DMS 273 (cell line): ENCODE measurements at regions not wholly inside any gene's neighbourhood (a gene's known extent, or its start where the extent isn't known, plus 50 kb on each side); places are given as distances from the start of the nearest gene placed in this dataset.
"Not testable (repeated sequence)": the region's sequence is repeated elsewhere in the genome, so short reads cannot be mapped to it uniquely, and the experiment has no call there.

ENCODE experiments used
- DNase-seq: peaks from one replicate; lab custom pipeline; 2025; ENCODE audit not compliant: unreplicated experiment; lab: John Stamatoyannopoulos, UW

DNA sequence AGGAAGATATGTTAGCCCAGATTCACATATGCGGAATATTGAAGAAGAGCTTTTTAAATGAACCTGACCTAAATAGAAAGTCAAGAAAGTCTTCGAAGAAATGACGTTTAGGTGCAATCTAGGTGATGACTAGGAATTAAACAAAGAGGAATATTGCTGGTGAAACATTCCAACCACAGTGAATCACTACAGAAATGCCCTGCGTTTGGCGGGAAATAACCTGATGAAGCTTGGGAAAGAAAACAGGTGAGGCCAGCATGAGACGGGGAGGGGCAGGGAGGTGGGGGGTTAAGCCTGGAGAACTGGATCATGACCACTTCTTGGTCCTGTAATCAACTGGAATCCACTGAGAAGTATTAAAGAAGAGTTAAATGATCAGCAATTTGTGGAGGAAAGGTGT lies 299.4 kb upstream of the VSTM2A start:
- DNase-seq, result no peak

DNA sequence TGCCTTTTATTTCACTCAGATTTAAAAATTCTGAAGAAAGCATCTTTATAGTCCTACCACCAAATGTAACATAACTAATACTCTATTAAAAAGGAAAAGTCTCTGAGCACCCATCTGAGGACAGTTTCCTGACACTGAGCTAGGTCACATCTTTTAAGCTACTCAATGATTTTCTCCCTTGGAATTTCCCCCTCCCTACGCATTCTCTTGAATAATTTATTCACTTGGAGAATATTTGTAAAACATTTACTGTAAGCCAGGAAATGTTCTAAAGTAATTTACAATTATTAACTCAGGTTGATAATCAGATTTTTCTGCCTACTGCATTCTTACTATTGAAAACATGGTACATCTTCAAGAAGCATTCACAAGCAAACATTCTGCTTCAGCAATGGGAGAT lies 297.2 kb upstream of the VSTM2A start:
- no peak for DNase-seq

DNA sequence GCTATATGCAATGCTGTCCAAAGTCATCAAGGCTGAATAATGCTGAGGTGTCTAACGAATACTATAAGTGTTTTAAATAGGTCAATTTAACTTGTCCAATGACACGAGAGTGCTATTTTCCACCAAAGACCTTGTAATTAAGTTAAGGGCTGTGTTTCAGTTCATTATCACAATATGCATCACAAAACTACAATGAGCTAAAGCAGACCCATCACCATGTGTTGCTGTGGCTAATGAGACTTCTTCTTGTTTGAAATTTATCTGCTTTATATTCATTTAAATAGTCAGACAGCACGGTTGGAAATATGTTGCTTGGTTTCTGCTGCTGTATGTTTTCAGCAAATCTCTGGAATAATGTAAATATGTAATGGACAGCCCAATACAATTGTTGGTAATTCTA lies 292.5 kb upstream of the VSTM2A start:
- no peak for DNase-seq

DNA sequence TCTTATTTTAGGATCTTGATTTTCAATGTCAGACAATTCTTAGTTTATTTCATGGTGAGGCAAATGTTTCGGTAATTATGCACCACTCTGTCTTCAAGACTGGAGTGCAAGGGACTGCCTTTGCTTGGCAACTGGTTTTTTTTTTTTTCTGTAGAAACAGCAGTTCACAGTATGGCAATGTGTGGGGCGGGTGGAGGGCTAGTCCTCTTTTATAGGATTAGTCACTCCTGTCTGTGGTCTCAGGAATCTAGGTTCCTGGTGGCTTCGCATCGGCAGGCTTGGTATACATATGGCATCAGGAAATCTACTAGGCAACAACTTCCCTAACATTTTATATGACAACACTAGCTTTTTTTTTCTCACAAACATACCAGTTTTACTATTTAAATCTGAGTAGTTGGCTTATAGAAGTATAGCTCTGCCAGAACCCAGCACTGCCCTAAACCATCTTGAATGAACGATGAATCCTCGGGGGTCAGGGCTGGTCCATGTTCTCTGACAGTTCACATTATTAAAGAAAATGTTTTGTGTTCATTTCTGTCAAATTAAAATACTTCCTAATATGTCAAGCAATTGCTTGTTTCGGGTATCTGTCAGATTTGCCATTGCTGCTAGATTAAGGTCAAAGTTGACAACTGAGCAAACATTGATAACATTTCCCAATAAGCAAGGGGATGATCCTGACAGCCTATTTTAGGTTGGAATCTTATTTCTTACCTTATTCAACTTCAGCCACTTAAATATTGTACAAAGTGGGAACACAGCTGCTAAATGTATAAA lies 289.7 kb upstream of the VSTM2A start:
- DNase-seq, result peak; percentile 15

DNA sequence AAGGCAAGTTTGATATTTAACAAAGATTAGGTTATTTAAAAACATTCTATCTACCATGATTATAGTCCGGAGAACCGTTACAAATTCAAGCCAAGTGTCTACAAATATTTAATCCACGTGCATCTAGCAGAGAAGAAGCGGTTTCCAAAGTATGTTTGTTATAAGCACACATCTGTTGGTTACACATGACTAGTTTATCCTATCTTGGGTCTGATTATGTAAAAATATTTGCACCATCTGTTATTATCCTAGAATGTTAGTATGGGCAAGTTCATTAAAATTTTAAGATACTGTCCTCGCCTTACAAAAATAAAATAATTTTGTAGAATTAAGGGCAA lies 289.2 kb upstream of the VSTM2A start:
- peak; percentile 53 for DNase-seq

DNA sequence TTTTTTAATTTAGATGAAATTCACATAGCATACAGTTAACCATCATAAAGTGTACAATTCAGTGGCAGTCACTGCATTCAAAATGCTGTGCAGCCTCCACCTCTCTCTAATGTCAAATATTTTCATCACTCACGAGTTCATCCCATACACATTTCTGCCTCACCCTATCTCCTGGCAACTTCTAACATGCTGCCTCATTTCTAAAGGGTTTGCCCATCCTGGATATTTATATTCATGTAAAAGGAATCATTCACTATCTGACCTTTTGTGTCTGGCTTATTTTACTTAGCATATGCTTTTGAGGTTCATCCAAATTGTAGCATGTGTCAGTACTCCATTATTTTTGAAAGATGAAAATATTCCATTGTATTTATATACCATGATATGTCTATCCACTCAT lies 286.9 kb upstream of the VSTM2A start:
- DNase-seq, result no peak

DNA sequence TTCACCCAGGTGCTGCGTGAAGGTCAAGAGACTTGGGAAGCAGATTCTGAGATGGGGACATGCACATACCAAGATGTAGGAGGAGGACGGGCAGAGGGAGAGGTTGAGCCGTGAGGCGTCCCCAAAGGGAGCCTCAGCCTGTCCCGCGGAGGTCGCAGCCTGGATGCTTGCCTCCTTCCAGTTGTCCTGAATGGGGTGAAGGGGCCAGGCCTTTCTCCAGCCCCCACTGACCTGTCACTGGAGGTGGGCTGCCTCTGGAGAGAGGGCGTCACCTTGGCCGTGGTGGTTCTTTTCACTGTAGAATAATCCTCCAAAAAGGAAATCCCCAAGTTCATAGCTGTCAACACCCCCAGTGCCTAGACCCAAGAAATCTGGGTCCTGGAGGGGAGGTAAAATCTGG lies 283.0 kb upstream of the VSTM2A start:
- DNase-seq, result no peak

DNA sequence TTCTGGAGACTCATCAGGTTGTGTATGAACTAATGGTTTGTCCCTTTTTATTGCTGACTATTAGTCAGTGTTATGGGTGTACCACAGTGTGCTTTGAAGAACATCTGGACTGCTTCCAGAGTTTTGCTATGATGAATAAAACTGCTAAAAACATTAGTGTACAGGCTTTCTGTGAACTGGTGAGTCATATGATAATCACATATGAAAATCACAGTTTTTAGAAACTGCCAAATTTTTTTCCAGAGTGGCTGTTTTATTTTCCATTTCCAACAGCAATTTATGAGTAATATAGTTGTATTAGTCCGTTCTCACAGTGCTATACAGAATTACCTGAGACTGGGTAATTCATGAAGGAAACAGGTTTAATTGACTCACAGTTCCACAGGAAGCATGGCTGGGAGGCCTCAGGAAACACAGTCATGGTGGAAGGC lies 281.2 kb upstream of the VSTM2A start:
- no peak for DNase-seq

DNA sequence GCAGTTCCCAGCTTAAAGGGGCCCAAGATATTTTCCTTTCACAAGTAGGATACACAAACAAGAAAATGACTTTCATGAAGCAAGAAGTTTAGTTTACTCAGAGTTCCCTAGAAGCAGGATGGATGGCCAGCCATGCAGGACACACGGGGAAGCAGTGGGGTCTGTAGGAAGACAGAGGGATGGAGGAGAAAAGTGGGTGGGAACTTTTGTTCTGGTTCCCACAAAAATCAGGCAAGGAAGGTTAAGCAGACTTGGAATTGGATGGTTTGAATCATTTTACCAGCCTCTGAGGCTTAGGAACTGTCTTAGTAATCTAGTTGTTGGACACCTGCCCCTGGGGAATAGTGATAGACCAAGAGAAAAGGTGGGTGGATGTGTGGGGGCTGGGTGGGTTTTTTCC lies 263.3 kb upstream of the VSTM2A start:
- DNase-seq, result no peak

DNA sequence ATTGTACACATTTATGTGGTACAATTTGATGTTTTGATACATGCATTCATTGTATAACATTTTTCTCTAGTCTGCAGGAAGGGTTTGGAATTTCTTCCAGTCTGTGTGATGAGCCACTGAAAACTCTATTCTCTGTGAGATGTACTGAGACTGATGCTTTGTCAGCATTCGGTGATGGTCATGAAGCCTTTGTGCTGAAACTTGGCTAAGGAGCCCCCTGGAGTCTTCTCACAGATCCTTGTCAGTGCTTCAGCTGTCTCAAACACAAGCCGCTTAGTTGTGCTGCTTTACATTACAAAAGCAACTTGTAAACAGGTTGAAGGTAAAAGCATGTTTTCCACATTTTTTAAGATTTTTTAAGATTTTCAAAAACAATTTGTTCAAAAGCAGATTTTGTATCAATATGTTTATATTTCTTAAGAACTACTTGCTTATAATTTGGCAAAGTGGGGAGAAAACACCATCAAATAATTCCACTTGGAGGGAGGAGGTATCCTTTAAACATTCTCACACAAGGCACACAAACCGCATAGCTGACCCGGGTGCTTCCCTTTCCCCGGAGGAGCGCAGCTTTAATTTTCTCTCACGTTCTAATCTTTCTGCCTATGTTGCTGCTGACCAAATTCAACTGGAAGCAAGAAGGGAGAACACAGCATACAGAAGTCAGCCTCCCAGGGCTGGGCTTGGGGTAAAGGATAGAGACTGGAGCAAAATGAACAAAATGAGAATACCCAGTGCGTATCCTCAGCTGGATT lies 249.8 kb upstream of the VSTM2A start:
- DNase-seq, result no peak

DNA sequence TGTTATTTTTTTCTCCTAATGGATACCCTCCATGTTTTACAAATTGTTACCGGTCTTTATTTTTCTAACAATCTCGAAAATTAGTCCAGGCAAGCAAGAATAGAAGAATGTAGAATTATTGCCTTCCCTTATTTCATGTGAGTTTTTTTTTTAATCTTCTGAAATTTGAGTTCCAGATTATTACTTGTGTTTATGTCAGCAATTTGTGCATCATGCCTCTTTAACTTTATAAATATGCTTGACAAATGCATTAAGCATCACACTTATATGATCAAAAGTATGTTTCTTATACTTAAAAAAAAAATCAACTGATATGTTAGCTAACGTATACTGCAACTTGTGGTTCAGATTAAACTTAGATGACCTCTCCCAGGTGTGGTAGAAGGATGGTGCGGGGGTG lies 242.7 kb upstream of the VSTM2A start:
- no peak for DNase-seq

DNA sequence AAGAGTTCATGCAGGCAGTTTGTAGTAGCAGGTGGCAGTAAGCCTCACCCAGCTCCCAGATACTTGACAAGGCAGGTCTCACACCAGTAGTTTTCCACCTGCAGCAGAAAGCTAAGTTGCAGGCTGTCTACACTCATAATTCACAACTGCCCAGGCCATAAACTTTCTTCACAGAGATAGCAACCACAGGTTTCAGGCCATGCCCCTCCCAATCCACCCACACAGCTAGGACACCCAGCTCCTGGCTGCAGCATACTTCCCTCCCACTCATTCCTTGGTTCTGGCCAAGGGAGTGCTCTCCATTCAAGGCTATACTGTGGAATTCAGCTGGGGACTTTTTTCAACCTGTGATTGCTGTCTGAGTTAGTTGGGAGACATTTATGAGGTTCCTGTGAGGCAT lies 226.2 kb upstream of the VSTM2A start:
- not testable (repeated sequence) for DNase-seq

DNA sequence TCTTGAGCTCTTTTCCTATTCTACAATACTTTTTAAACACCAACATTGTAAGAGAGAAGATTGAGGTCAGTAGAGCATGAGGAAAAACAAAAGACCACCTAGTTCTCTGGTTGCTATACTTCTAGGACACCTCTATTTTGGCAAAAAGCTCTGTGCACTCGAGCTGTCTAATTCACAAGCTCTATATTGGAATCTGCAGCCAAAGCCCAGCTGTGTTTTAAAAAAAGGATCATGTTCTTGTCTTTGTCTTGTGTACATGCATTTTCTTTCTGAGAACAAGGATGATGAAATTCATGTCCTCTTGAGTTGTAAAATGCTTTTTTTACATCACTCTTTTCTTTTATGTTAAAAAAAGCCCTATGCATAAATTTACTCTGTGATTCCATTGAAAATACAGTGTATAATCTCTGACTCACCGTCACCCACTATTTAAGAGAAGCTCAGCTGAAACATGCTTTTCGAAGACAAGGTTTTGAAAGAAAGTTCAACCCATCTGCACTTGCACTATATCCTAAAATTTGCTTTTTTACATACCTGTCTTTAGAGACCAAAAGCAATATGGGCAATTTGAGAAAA lies 215.5 kb upstream of the VSTM2A start:
- no peak for DNase-seq

DNA sequence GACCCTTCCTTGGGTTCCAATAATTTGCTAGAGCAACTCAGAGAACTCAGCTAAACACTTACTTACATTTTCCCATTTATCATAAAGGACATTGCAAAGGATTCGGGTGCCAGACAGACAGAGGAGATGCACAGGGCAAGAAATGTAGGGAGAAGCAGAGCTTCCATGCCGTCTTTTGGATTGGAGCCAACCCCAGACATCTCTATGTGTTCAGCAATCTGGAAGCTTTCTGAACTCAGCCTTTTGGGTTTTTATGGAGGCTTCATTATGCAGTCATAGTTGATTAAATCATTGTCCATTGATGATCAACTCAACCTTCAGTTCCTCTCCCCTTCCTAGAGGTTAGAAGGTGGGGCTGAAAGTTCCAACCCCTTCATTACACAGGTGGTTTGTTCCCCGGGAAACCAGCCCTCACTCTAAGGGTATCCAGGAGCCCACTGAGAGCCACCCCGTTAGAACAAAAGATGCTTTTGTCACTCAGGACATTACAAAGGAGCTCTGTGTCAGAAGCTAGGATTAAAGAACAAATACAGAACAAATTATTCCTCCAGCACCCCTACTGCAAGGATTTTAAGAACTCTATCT lies 211.9 kb upstream of the VSTM2A start:
- DNase-seq, result peak; percentile 6

DNA sequence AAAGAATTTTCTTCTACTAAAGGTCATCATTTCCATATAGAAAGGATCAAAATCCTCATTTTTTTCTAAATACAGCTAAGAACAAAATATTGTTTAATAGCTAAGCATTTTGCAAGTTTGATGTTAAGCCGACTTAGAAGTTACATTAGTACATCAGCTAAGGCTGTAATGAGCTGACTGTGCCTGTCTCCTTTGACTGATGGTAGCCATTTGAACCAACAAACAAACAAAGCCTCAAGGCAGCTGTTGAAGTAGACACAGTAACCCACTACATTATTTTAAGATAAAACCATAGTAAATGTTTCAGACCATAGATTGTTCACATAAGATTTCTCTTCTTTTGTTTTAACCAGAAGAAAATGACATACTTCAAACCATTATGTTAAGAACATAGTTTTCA lies 210.9 kb upstream of the VSTM2A start:
- DNase-seq, result no peak

DNA sequence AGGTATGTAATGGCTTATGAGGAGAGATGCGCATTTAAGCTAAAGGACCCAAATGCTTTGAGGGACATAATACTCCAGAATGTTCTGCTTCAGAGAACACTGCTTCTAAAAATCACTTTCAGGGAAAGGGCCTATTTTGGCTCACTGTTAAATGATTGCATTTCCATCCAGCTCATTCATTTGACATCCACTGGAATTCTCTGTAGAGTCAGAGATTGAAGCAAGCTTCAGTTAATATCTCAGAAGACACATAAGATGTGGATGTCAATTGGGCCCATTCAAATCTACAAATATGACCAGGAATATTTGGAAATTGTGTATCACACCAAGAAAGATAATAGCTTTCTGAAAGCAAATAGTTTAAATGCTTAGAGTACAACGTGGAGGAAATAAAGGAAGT lies 209.9 kb upstream of the VSTM2A start:
- no peak for DNase-seq

DNA sequence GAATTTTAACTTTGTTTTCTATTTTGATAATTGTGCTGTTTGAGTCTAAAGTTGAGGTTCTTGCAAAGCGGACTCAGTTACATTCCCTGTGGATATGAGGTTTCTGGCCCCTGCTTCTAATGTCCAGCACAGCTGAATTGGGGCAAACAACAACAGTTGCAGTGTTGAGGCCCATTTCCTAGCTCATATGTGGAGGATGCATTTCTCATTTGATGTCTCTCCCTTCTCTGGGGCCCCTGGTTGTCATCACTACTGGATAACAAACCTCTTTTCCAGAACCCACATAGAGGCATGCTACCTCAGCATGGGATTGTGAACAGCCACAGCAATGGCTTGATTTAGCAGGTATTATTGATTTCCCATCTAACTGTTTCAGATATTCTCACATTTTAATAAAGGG lies 208.2 kb upstream of the VSTM2A start:
- no peak for DNase-seq

DNA sequence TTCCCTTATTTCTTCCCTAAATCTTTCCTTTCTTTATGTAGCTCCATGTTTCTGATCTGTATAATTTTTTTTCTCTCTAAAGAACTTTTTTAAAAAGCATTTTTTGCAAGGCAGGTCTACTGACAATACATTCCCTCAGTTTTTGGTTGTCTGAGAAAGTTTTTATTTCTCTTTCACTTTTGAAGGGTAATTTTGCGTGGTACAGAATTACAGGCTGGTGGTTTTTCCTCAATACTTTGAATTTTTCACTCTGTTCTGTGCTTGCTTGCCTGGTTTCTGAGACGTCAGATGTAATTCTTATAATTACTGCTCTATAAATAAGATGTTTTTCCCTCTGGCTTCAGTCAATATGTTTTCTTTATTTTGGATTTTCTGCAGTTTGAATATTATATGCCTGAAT lies 205.4 kb upstream of the VSTM2A start:
- no peak for DNase-seq

DNA sequence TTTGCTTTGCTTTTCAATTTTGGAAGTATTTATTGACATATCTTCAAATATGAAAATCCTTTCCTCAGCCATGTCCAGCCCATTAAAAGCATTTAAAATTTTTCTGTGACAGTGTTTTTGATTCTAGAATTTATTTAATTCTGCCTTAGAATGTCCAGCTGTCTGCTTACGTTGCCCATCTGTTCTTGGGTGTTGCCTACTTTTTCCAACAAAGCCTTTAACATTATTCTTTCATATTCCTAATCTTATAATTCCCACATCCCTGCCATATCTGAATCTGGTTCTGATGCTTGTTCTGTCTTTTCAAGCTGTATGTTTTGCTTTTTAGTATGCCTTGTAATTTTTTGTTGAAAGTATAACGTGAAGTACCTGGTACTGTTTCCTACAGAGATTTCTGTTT lies 204.7 kb upstream of the VSTM2A start:
- DNase-seq, result no peak

DNA sequence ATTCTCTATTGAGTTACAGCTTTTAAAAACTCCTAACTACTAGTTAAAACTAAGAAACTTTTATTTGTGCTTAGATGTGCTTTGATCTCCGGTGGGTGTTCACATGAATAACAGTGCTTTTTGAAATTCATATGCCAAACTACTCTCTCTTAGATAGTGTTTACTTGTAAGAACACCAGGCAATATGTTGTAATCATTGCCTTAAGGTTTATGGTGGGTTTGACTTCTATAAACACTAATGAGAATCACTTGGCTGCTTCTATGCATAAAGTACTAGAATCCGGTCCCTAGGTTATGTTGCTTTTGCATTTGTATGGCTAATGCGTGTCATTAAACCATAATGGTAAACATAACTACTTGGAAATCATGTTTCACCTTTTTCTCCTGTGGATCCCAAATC lies 203.9 kb upstream of the VSTM2A start:
- no peak for DNase-seq

DNA sequence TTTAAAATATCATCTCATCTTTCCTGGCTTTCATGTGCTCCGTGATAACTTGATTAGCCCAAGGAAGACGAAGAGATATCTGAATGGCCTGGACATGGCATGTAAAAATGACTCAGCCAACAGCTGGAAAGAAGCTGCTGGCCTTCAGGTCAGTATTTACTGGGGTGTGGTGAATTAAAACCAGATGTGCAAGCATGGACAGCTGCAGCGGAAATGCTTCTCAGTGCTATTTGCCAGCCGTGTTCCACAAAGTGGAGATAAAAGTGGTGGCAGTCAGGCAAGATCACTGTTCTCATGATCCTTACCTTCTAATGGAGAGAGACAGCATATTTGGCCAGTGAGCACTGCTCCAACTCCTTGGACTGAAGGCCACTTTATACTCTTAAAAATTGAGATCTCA lies 203.1 kb upstream of the VSTM2A start:
- no peak for DNase-seq

DNA sequence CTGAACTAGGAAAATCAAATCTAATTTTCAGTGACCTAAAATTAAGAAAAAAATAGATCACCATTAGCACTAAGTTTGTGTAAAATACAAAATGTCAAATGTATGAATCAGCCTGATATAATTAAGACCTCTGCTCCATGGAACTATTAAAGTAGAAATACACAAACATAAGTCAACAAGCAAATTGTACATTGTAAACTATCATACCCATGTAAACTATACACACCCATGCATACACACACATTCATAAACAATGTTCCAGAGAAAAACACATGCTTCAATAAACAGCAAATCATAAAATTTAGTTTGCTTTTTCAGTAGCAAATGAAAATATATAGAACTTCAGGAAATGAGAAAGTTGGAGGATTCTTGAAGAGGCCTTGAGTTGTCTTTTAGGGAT lies 199.7 kb upstream of the VSTM2A start:
- no peak for DNase-seq
